ENCODE measurements at regions not wholly inside any gene's neighbourhood (a gene's known extent, or its start where the extent isn't known, plus 50 kb on each side); places are given as distances from the start of the nearest gene placed in this dataset.

- Histone ChIP-seq H3K4me3 (no peak overlapping the region), H3K27ac (no peak overlapping the region), H3K4me1 (no peaks in the 10 kb centered on the region), H3K9me3 (no peaks in the 10 kb centered on the region), H3K36me3 (no peaks in the 10 kb centered on the region), H3K27me3 (peaks cover 0 to 27% (median 8%) of the 10 kb centered on the region in 9 donors)
- ATAC-seq = no peak
- intact Hi-C loops (cut with DNase I) = no loop called here
- no peak for DNase-seq
- TF ChIP-seq POLR2A (IDR thresholded peaks at IDR 0.05) (no peak), CTCF (IDR thresholded peaks at IDR 0.05) (no peak)
- WGBS, 4 donors = 72 to 80% (median 80%) methylated on average over 18 of the region's 18 CpGs
Measured at GRCh38 chr2:104416339-104417000, 437.4 kb upstream of the POU3F3 start.

GRCh38 chr2:104420420-104420819, 433.5 kb upstream of the POU3F3 start:
- Histone ChIP-seq H3K36me3 (no peaks in the 10 kb centered on the region), H3K9me3 (no peaks in the 10 kb centered on the region), H3K27me3 (peaks cover 0 to under 1% (median 0%) of the 10 kb centered on the region in 9 donors), H3K4me1 (no peaks in the 10 kb centered on the region), H3K27ac (no peak overlapping the region), H3K4me3 (no peak overlapping the region)
- 60 to 78% (median 74%) methylated on average over 2 of the region's 2 CpGs for WGBS, 4 donors
- TF ChIP-seq CTCF (IDR thresholded peaks at IDR 0.05) = no peak
- no peak for TF ChIP-seq POLR2A (IDR thresholded peaks at IDR 0.05)
- no peak for ATAC-seq
- intact Hi-C loops (cut with DNase I) = no loop called here
- DNase-seq = no peak

- H3K4me1 ChIP-seq = no peaks in the 10 kb centered on the region
- no peak overlapping the region for H3K4me3 ChIP-seq
- TF ChIP-seq POLR2A (IDR thresholded peaks at IDR 0.05) (no peak), CTCF (IDR thresholded peaks at IDR 0.05) (no peak)
- intact Hi-C loops (cut with DNase I) = no loop called here
- H3K27ac ChIP-seq = no peak overlapping the region
- no peaks in the 10 kb centered on the region for H3K9me3 ChIP-seq
- no peaks in the 10 kb centered on the region for H3K27me3 ChIP-seq
- H3K36me3 ChIP-seq = no peaks in the 10 kb centered on the region
- ATAC-seq (no peak), DNase-seq (no peak)
- 84 to 89% (median 86%) methylated on average over 3 of the region's 3 CpGs for WGBS, 4 donors
Measured at GRCh38 chr2:104420953-104421352, 433.0 kb upstream of the POU3F3 start.

GRCh38 chr2:104425850-104426595, 427.9 kb upstream of the POU3F3 start:
- intact Hi-C loops (cut with DNase I) = no loop called here
- H3K36me3 ChIP-seq = no peaks in the 10 kb centered on the region
- no peak overlapping the region for H3K27ac ChIP-seq
- ATAC-seq (no peak), DNase-seq (no peak)
- H3K4me3 ChIP-seq = no peak overlapping the region
- no peaks in the 10 kb centered on the region for H3K4me1 ChIP-seq
- TF ChIP-seq CTCF (IDR thresholded peaks at IDR 0.05) (no peak), POLR2A (IDR thresholded peaks at IDR 0.05) (no peak)
- H3K9me3 ChIP-seq = no peaks in the 10 kb centered on the region
- H3K27me3 ChIP-seq = peaks cover 0 to 7% (median 0%) of the 10 kb centered on the region in 9 donors
- WGBS, 4 donors = 59 to 67% (median 64%) methylated on average over 3 of the region's 3 CpGs
